HepG2 (cell line): ENCODE measurements at regions not wholly inside any gene's neighbourhood (a gene's known extent, or its start where the extent isn't known, plus 50 kb on each side); places are given as distances from the start of the nearest gene placed in this dataset.

ENCODE experiments used
- ATAC-seq: fragments of 200-7000 bp; cut with Tn5 transposase; 3 replicates; pipeline ENCODE4 v1.9.1; 2020; ENCODE audit warnings: mild to moderate bottlenecking, moderate library complexity
- BruUV-seq: library from RNA; stranded (reverse); fragments of 400-500 nt; replicated peaks from 2 replicates; lab custom pipeline; 2021; lab: Mats Ljungman, UMichigan
- CTCF ChIA-PET: fragments of 300-600 bp; formaldehyde crosslinking; extraction: SDS; loops from one replicate; lab custom pipeline; 2021; ENCODE audit warnings: low total read pairs, inconsistent platforms, low intra/inter-chr PET ratio; lab: Yijun Ruan, JAX
- POLR2A ChIA-PET: fragments of 350-600 bp; sonication (Branson Sonifier 250); formaldehyde crosslinking; loops from one replicate; lab custom pipeline; 2020; ENCODE audit warnings: antibody characterized with exemption, inconsistent platforms; lab: Yijun Ruan, JAX
- DNase-seq: peaks from one replicate; pipeline ENCODE4 v3.0.0-alpha.2; 2015; ENCODE audit warnings: low spot score
- FAIRE-seq: peaks from 3 replicates; lab custom pipeline; 2011; peaks lifted over from hg19 to GRCh38; lab: Jason Lieb, UNC
- H2AFZ ChIP-seq: one replicate; pipeline ENCODE4 v1.6.1; 2011; ENCODE audit warnings: low read length, inconsistent platforms
- H3K27ac ChIP-seq: fragments of 300-600 bp; 3 replicates; pipeline ENCODE4 v1.8.0; 2011; ENCODE audit warnings: mixed run types, mild to moderate bottlenecking, mixed read lengths, low read length, inconsistent platforms; ENCODE audit not compliant: insufficient read depth; ENCODE audit errors: extremely low read length
- H3K27me3 ChIP-seq, 2 experiments: fragments of 200-600 bp in 1 of 2; 2 replicates in 1 of 2; 3 replicates in 1 of 2; pipeline versions ENCODE4 v1.6.0 to v1.8.0; 2011; ENCODE audit warnings: low read length in 2 of 2, mild to moderate bottlenecking in 2 of 2, moderate library complexity in 2 of 2, inconsistent platforms in 1 of 2; ENCODE audit not compliant: insufficient read depth in 2 of 2, control insufficient read depth in 1 of 2
- H3K36me3 ChIP-seq, 2 experiments: fragments of 200-600 bp in 1 of 2; replicated peaks in 1 of 2; 2 replicates in 1 of 2; 3 replicates in 1 of 2; pipeline versions ENCODE4 v1.5.1 to v1.8.0; 2011; ENCODE audit warnings: low read length in 2 of 2, inconsistent platforms in 1 of 2; ENCODE audit not compliant: insufficient read depth in 2 of 2, control insufficient read depth in 1 of 2
- H3K4me1 ChIP-seq: 2 replicates; pipeline ENCODE4 v1.5.1; 2012; ENCODE audit warnings: low read length, inconsistent platforms; ENCODE audit not compliant: insufficient read depth
- H3K4me2 ChIP-seq: 2 replicates; pipeline ENCODE4 v1.6.0; 2011; ENCODE audit warnings: low read depth, low read length, inconsistent platforms
- H3K4me3 ChIP-seq, 3 experiments: fragments of 200-600 bp in 1 of 3; sonication (generic), shearing (Covaris generic) in 1 of 3; replicated peaks in 1 of 3; 2 replicates each; pipeline ENCODE4 v1.5.1; 2011 to 2016; ENCODE audit warnings: low read length in 3 of 3, inconsistent platforms in 2 of 3, low read depth in 2 of 3, mild to moderate bottlenecking in 2 of 3, control low read depth in 1 of 3, mixed read lengths in 1 of 3; ENCODE audit not compliant: insufficient read depth in 1 of 3
- H3K79me2 ChIP-seq: one replicate; pipeline ENCODE4 v1.6.1; 2011; ENCODE audit warnings: low read length, inconsistent platforms; ENCODE audit not compliant: insufficient read depth
- H3K9ac ChIP-seq: 2 replicates; pipeline ENCODE4 v1.6.0; 2011; ENCODE audit warnings: mild to moderate bottlenecking, low read depth, low read length, inconsistent platforms; ENCODE audit not compliant: insufficient read depth
- H3K9me3 ChIP-seq: 2 replicates; pipeline ENCODE4 v1.5.1; 2012; ENCODE audit warnings: mild to moderate bottlenecking, low read length
- H4K20me1 ChIP-seq: 2 replicates; pipeline ENCODE4 v1.6.0; 2011; ENCODE audit warnings: inconsistent platforms, mild to moderate bottlenecking, low read length, moderate library complexity; ENCODE audit not compliant: insufficient read depth
- FOXC1 ChIP-seq: sonication (generic); formaldehyde crosslinking; IDR thresholded peaks from 2 replicates; pipeline ENCODE4 v1.8.0; 2022; ENCODE audit warnings: mild to moderate bottlenecking, missing genetic modification reagents, borderline replicate concordance
- HDAC1 ChIP-seq: sonication (generic); formaldehyde crosslinking; IDR thresholded peaks from 2 replicates; pipeline ENCODE4 v1.5.1; 2020; ENCODE audit warnings: mild to moderate bottlenecking, missing genetic modification reagents
- KDM6A ChIP-seq: IDR thresholded peaks from 2 replicates; pipeline ENCODE4 v1.6.1; 2016; ENCODE audit warnings: low read depth
- SP2 ChIP-seq: sonication (generic); formaldehyde crosslinking; IDR thresholded peaks from 2 replicates; pipeline ENCODE4 v1.5.1; 2020; ENCODE audit warnings: mild to moderate bottlenecking, missing genetic modification reagents
- YY1 ChIP-seq: IDR thresholded peaks from 2 replicates; pipeline ENCODE4 v1.6.1; 2011; ENCODE audit warnings: low read length, low read depth, moderate library complexity, mild to moderate bottlenecking; ENCODE audit not compliant: insufficient read depth, insufficient replicate concordance
- ZBTB39 ChIP-seq: sonication (generic); formaldehyde crosslinking; IDR thresholded peaks from 2 replicates; pipeline ENCODE4 v1.5.0; 2020; ENCODE audit warnings: missing genetic modification reagents
- ZFP90 ChIP-seq: sonication (generic); formaldehyde crosslinking; IDR thresholded peaks from 2 replicates; pipeline ENCODE4 v1.8.0; 2022; ENCODE audit warnings: missing genetic modification reagents, mild to moderate bottlenecking, inconsistent platforms, borderline replicate concordance
- ZNF260 ChIP-seq: sonication (generic); formaldehyde crosslinking; IDR thresholded peaks from 2 replicates; pipeline ENCODE4 v1.4.0; 2020; ENCODE audit warnings: missing genetic modification reagents, low read depth, mild to moderate bottlenecking, borderline replicate concordance
- ZNF335 ChIP-seq: sonication (generic); formaldehyde crosslinking; IDR thresholded peaks from 2 replicates; pipeline ENCODE4 v1.4.0; 2020; ENCODE audit warnings: missing genetic modification reagents
- ZNF615 ChIP-seq: sonication (generic); formaldehyde crosslinking; IDR thresholded peaks from 2 replicates; pipeline ENCODE4 v1.5.0; 2020; ENCODE audit warnings: mild to moderate bottlenecking, missing genetic modification reagents, borderline replicate concordance
- WGBS: methylation state at CpG from one replicate; pipeline ENCODE4 v1.1.6; 2017; ENCODE audit warnings: low lambda C conversion rate; 5-methylcytosine and 5-hydroxymethylcytosine counted together
- in situ Hi-C: cut with HindIII; loops from 2 replicates; pipeline ENCODE4 v1.10.0; 2017; ENCODE audit warnings: low pct_unique_long_range_greater_than_20kb; ENCODE audit not compliant: extremely low pct_ligation_motif_present
- intact Hi-C: fragments of 100-400 bp; cut with micrococcal nuclease; formaldehyde crosslinking; loops from one replicate; pipeline ENCODE4 v1.10.0; 2022; ENCODE audit not compliant: unreplicated experiment
- TF ChIP-seq, protein P1 (sequence below): sonication (generic); formaldehyde crosslinking; IDR thresholded peaks from 2 replicates; pipeline ENCODE4 v1.4.0; 2020; ENCODE audit warnings: missing genetic modification reagents
- TF ChIP-seq, protein P2 (sequence below): sonication (generic); formaldehyde crosslinking; IDR thresholded peaks from 2 replicates; pipeline ENCODE4 v1.4.0; 2020; ENCODE audit warnings: missing genetic modification reagents, borderline replicate concordance

DNA sequence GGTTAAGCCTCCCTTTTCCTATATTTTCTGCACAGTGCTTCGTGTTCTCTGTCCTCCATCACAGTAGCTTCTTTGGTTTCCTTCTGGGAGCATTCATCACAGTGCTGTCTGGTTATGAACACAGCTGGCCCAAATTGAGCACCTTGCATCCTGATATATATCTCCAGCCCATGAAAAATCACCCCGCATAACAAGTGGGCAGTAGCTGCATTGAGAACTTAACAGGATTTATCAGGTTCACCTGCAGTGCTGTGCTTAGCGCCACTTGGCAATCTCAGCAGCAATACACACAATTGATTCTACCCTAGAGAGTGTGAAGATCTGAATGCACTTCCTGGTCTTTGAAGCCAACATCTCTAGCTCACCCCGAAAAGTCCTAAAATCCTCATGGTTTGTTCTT is 408.0 kb downstream of the RNF144A start:
- ATAC-seq (no peak), DNase-seq (no peak), FAIRE-seq (no peak)
- H3K4me1 ChIP-seq = no peaks in the 10 kb centered on the region
- BruUV-seq = no TSS peak
- CTCF ChIA-PET = no interaction called here
- no peaks in the 10 kb centered on the region for H4K20me1 ChIP-seq
- H3K27me3 ChIP-seq = no peaks in the 10 kb centered on the region
- in situ Hi-C loops = no loop called here
- intact Hi-C loops = no loop called here
- H3K9me3 ChIP-seq = no peaks in the 10 kb centered on the region
- H3K79me2 ChIP-seq = no peaks in the 10 kb centered on the region
- H3K4me3 ChIP-seq = no peak overlapping the region
- 58% methylated on average over 4 of the region's 4 CpGs for WGBS
- H3K27ac ChIP-seq = no peak overlapping the region
- H3K4me2 ChIP-seq = no peak overlapping the region
- H3K36me3 ChIP-seq = no peaks in the 10 kb centered on the region
- TF ChIP-seq ZNF260 = no peak
- TF ChIP-seq ZNF335 (CRISPR knock-in tag) = no peak
- no peak overlapping the region for H2AFZ ChIP-seq
- POLR2A ChIA-PET = no interaction called here
- H3K9ac ChIP-seq = no peak overlapping the region

- Histone ChIP-seq H4K20me1 (no peaks in the 10 kb centered on the region), H3K4me1 (no peaks in the 10 kb centered on the region), H3K79me2 (no peaks in the 10 kb centered on the region), H3K27me3 (no peaks in the 10 kb centered on the region), H2AFZ (no peak overlapping the region), H3K4me3 (no peak overlapping the region), H3K9ac (no peak overlapping the region), H3K36me3 (no peaks in the 10 kb centered on the region), H3K9me3 (no peaks in the 10 kb centered on the region), H3K4me2 (no peak overlapping the region), H3K27ac (no peak overlapping the region)
- DNase-seq (no peak), FAIRE-seq (no peak), ATAC-seq (no peak)
- CTCF ChIA-PET = no interaction called here
- intact Hi-C loops (no loop called here), in situ Hi-C loops (no loop called here)
- POLR2A ChIA-PET = no interaction called here
- WGBS = 96% methylated on average over 1 of the region's 1 CpG
- no TSS peak for BruUV-seq
- TF ChIP-seq, protein P1, sequence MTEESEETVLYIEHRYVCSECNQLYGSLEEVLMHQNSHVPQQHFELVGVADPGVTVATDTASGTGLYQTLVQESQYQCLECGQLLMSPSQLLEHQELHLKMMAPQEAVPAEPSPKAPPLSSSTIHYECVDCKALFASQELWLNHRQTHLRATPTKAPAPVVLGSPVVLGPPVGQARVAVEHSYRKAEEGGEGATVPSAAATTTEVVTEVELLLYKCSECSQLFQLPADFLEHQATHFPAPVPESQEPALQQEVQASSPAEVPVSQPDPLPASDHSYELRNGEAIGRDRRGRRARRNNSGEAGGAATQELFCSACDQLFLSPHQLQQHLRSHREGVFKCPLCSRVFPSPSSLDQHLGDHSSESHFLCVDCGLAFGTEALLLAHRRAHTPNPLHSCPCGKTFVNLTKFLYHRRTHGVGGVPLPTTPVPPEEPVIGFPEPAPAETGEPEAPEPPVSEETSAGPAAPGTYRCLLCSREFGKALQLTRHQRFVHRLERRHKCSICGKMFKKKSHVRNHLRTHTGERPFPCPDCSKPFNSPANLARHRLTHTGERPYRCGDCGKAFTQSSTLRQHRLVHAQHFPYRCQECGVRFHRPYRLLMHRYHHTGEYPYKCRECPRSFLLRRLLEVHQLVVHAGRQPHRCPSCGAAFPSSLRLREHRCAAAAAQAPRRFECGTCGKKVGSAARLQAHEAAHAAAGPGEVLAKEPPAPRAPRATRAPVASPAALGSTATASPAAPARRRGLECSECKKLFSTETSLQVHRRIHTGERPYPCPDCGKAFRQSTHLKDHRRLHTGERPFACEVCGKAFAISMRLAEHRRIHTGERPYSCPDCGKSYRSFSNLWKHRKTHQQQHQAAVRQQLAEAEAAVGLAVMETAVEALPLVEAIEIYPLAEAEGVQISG (CRISPR knock-in tag) = no peak
- TF ChIP-seq SP2 (CRISPR knock-in tag) = no peak
- TF ChIP-seq ZFP90 (CRISPR knock-in tag) = no peak
- TF ChIP-seq ZBTB39 = no peak
- no peak for TF ChIP-seq YY1
- TF ChIP-seq, protein P2, sequence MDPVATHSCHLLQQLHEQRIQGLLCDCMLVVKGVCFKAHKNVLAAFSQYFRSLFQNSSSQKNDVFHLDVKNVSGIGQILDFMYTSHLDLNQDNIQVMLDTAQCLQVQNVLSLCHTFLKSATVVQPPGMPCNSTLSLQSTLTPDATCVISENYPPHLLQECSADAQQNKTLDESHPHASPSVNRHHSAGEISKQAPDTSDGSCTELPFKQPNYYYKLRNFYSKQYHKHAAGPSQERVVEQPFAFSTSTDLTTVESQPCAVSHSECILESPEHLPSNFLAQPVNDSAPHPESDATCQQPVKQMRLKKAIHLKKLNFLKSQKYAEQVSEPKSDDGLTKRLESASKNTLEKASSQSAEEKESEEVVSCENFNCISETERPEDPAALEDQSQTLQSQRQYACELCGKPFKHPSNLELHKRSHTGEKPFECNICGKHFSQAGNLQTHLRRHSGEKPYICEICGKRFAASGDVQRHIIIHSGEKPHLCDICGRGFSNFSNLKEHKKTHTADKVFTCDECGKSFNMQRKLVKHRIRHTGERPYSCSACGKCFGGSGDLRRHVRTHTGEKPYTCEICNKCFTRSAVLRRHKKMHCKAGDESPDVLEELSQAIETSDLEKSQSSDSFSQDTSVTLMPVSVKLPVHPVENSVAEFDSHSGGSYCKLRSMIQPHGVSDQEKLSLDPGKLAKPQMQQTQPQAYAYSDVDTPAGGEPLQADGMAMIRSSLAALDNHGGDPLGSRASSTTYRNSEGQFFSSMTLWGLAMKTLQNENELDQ = no peak
- TF ChIP-seq ZNF615 (CRISPR knock-in tag) = no peak
- no peak for TF ChIP-seq FOXC1 (CRISPR knock-in tag)
- TF ChIP-seq HDAC1 = no peak
- TF ChIP-seq KDM6A = no peak
These were observed 412.3 kb downstream of the RNF144A start for GRCh38 chr2:7329465-7329864.
